HG02588 (cell line): ENCODE measurements at regions not wholly inside any gene's neighbourhood (a gene's known extent, or its start where the extent isn't known, plus 50 kb on each side); places are given as distances from the start of the nearest gene placed in this dataset.
"Not testable (repeated sequence)": the region's sequence is repeated elsewhere in the genome, so short reads cannot be mapped to it uniquely, and the experiment has no call there.

Experiments
- ATAC-seq: cut with Tn5 transposase; IDR thresholded peaks from one replicate; pipeline ENCODE4 v1.9.1; 2021; ENCODE audit warnings: mild to moderate bottlenecking, moderate library complexity; ENCODE audit not compliant: unreplicated experiment

DNA sequence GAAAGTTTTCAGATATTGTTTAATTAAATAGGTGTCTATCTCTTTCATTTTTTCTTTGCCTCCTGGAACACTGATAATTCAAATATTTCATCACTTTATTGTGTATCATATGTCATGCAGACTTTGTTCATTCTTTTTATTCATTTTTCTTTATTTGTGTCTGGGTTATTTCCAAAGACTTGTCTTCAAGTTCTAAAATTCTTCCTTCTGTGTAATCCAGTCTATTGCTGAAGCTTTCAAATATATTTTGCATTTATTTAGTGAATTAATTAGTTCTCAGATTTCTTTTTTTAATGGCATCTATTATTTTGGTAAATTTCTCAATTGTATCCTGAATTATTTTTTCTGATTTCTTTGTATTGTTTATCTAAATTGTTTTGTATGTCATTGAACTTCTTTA is 70.1 kb downstream of the ZNF330 start:
- ATAC-seq: no peak

GRCh38 chr4:141294306-141294705 is 73.6 kb downstream of the ZNF330 start:
- no peak for ATAC-seq

GRCh38 chr4:141301216-141301615 is 80.5 kb downstream of the ZNF330 start:
- ATAC-seq: no peak

GRCh38 chr4:141302924-141303323 is 82.2 kb downstream of the ZNF330 start:
- no peak for ATAC-seq

- ATAC-seq: no peak
Measured at GRCh38 chr4:141304346-141304745, 83.7 kb downstream of the ZNF330 start.

DNA sequence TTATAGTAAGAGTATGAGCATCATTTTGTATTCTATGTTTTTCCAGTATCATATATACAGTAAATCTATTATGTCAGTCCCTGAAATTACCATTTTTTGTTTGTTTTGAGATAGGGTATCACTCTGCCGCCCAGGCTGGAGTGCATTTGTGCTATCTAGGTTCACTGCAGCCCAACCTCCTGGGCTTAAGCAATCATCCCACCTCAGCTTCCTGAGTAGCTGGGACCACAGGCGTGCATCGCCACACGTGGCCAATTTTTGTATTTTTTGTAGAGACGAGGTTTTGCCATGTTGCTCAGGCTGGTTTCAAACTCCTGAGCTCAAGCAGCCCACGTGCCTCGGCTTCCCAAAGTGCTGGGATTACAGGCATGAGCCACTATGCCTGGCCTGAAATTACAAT is 85.6 kb downstream of the ZNF330 start:
- ATAC-seq: no peak

DNA sequence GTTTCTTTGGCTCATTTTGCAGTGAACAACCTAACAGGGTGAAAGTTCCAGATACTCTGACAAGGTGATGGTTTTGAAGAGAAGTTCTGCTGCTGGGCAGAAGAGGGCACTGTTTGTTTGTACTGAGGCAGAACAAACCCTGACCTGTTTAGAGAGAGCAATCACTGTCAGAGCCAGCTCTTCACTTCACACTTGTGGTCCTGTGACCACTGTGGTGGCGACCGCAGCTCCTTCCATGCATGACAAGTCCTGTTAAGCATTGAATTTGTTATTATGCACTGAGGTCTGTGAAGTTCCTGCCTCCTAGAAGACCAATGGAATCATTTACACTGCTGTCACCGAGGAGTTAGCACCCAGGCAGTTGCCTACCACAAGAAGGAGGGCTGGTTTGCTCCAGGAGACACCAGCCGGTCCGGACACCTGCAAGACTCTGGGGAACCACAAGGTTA is 86.6 kb downstream of the ZNF330 start:
- ATAC-seq: peak; percentile 99

- peak; percentile 32 for ATAC-seq
Measured at GRCh38 chr4:141309874-141310273, 89.2 kb downstream of the ZNF330 start.

- no peak for ATAC-seq
Measured at GRCh38 chr4:141311246-141312204, 90.8 kb downstream of the ZNF330 start.

DNA sequence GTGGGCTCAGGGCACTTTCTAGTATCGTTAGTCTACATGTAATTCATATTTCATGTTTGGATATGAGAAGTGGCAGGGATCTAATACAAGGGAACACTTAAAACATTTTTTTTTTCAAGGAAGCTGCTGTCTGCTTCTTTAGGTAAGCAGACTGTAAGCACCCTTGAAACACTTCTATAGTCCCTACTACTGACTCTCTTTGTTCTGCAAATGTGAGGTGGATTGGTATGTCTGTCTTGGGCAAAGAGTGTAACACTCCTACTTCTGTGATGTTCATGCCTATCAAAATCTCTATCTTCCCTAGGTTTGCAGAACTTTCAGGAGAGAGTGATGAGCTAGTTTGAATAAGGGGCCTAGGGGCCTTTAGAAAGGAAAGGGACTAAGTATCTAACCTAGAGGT is 93.9 kb downstream of the ZNF330 start:
- ATAC-seq: no peak

DNA sequence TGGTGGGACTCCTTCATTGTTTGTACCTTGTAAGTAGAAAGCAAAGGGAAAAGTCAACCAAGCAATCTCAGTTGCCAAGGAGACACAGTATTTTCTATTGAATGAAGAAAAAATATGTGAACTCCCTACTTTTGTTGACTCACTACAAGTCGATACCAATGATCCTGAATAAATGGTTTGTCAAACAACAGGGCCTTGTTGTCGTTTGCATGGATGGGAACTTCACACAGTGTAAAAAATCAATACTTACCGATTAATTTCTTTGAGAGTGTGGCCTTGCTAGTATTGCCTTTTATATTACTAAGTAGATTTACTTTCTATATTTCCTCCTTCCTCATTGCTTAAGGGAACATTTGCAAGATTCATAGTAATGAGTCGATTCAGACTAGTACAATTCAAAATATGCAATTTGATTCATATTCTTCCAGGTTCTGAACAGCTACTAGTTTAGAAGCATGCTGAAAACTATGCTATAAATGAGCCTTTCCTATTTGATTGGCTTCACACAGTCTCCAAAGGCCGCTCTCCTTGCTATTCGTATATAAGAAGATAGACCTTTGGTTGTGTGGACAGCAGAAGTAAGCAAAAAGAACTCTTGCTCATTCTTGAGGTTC is 108.0 kb downstream of the ZNF330 start:
- no peak for ATAC-seq

GRCh38 chr4:141329174-141329569 is 108.5 kb downstream of the ZNF330 start:
- no peak for ATAC-seq

GRCh38 chr4:141330616-141331015 is 109.9 kb downstream of the ZNF330 start:
- ATAC-seq: no peak

- no peak for ATAC-seq
Measured at GRCh38 chr4:141331534-141332358, 111.1 kb downstream of the ZNF330 start.

GRCh38 chr4:141332359-141333181 is 111.9 kb downstream of the ZNF330 start:
- not testable (repeated sequence) for ATAC-seq

GRCh38 chr4:141333456-141334230 is 112.9 kb downstream of the ZNF330 start:
- ATAC-seq: not testable (repeated sequence)

- ATAC-seq: no peak
Measured at GRCh38 chr4:141335166-141335565, 114.5 kb downstream of the ZNF330 start.

GRCh38 chr4:141338238-141338637 is 117.5 kb downstream of the ZNF330 start:
- no peak for ATAC-seq

- no peak for ATAC-seq
Measured at GRCh38 chr4:141339391-141339790, 118.7 kb downstream of the ZNF330 start.

DNA sequence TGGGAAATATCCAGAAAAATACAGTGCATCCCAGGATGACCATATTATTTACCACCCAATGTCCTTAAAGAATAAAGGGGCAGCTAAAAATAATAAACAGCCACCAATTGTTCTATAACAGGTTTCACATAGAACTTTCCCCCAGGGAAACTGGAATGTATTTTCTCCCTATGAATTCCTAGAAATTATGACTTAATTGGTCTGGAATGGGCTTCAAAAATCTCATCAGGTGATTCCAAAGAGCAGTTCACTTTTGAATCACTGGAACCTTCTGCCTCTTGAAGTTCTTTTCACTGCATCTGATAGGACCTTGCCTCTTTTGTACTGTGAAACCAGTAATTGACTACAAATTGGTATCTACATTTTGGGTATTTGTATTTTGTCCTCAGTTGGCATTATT is 119.3 kb downstream of the ZNF330 start:
- no peak for ATAC-seq
